ENCODE measurements at regions not wholly inside any gene's neighbourhood (a gene's known extent, or its start where the extent isn't known, plus 50 kb on each side); places are given as distances from the start of the nearest gene placed in this dataset.
"Not testable (repeated sequence)": the region's sequence is repeated elsewhere in the genome, so short reads cannot be mapped to it uniquely, and the experiment has no call there.

- TF ChIP-seq ZFX (IDR thresholded peaks at IDR 0.05) (no peak), CTCF (conservative IDR thresholded peaks at IDR 0.05) (no peak)
- H3K27ac ChIP-seq = no peak overlapping the region
Measured at GRCh38 chr14:48703728-48704467, 882.3 kb downstream of the RPS29 start.

- not testable (repeated sequence) for H3K27ac ChIP-seq
Measured at GRCh38 chr14:48697362-48697761, 888.8 kb downstream of the RPS29 start.

GRCh38 chr14:48693793-48694192, 892.4 kb downstream of the RPS29 start:
- H3K27ac ChIP-seq = no peak overlapping the region
- no peak for TF ChIP-seq ZFX (IDR thresholded peaks at IDR 0.05)
- TF ChIP-seq CTCF (conservative IDR thresholded peaks at IDR 0.05) = no peak

GRCh38 chr14:48690349-48690748, 895.8 kb downstream of the RPS29 start:
- H3K27ac ChIP-seq = no peak overlapping the region
- TF ChIP-seq CTCF (conservative IDR thresholded peaks at IDR 0.05) (peak; percentile 42), ZFX (IDR thresholded peaks at IDR 0.05) (no peak)

GRCh38 chr14:48686650-48687049, 899.5 kb downstream of the RPS29 start:
- no peak overlapping the region for H3K27ac ChIP-seq
- no peak for TF ChIP-seq CTCF (conservative IDR thresholded peaks at IDR 0.05)
- TF ChIP-seq ZFX (IDR thresholded peaks at IDR 0.05) = no peak

- no peak for TF ChIP-seq CTCF (conservative IDR thresholded peaks at IDR 0.05)
- no peak for TF ChIP-seq ZFX (IDR thresholded peaks at IDR 0.05)
- no peak overlapping the region for H3K27ac ChIP-seq
Measured at GRCh38 chr14:48672506-48672905, 913.7 kb downstream of the RPS29 start.

- TF ChIP-seq ZFX (IDR thresholded peaks at IDR 0.05) = no peak
- no peak for TF ChIP-seq CTCF (conservative IDR thresholded peaks at IDR 0.05)
- H3K27ac ChIP-seq = no peak overlapping the region
Measured at GRCh38 chr14:48670939-48671338, 915.2 kb downstream of the RPS29 start.

All from C4-2B (cell line).